HEK293 (cell line): ENCODE measurements at regions not wholly inside any gene's neighbourhood (a gene's known extent, or its start where the extent isn't known, plus 50 kb on each side); places are given as distances from the start of the nearest gene placed in this dataset.

Source experiments
- CTCF ChIA-PET: fragments of 350-600 bp; formaldehyde crosslinking; extraction: SDS; loops from one replicate; lab custom pipeline; 2021; ENCODE audit warnings: antibody characterized with exemption; lab: Yijun Ruan, JAX
- POLR2A ChIA-PET: fragments of 300-600 bp; formaldehyde crosslinking; extraction: SDS; loops from one replicate; lab custom pipeline; 2020; ENCODE audit warnings: antibody characterized with exemption, inconsistent platforms; lab: Yijun Ruan, JAX
- H3K27ac ChIP-seq: fragments of 200-500 bp; sonication (Bioruptor generic); 2 replicates; pipeline ENCODE4 v1.5.1; 2014; ENCODE audit warnings: low read depth, low read length, control low read depth, inconsistent platforms; ENCODE audit errors: extremely low read depth
- H3K36me3 ChIP-seq, 2 experiments: fragments of 200-500 bp in 1 of 2; sonication (Bioruptor generic) in 1 of 2; 1 replicate in 1 of 2; 2 replicates in 1 of 2; pipeline ENCODE4 v1.5.1; 2014 to 2017; ENCODE audit warnings: inconsistent platforms in 2 of 2, low read length in 2 of 2; ENCODE audit not compliant: control insufficient read depth in 2 of 2, insufficient read depth in 1 of 2
- H3K4me1 ChIP-seq: fragments of 200-500 bp; sonication (Bioruptor generic); 2 replicates; pipeline ENCODE4 v1.5.1; 2014; ENCODE audit warnings: mild to moderate bottlenecking, low read length, inconsistent platforms; ENCODE audit not compliant: control insufficient read depth, insufficient read depth
- H3K4me3 ChIP-seq: 2 replicates; pipeline ENCODE4 v1.5.1; 2011; ENCODE audit warnings: low read depth, mild to moderate bottlenecking, control low read depth, low read length, moderate library complexity
- H3K9me3 ChIP-seq: fragments of 200-500 bp; sonication (Bioruptor generic); 2 replicates; pipeline ENCODE4 v1.5.1; 2014; ENCODE audit warnings: low read depth, low read length, inconsistent platforms; ENCODE audit not compliant: control insufficient read depth, insufficient read depth
- GFI1B ChIP-seq: fragments of 450-650 bp; formaldehyde crosslinking; IDR thresholded peaks from 2 replicates; pipeline ENCODE4 v1.5.1; 2016; ENCODE audit warnings: missing biosample characterization, missing genetic modification characterization
- IKZF3 ChIP-seq: fragments of 450-650 bp; IDR thresholded peaks from 2 replicates; pipeline ENCODE4 v1.5.0; 2018; ENCODE audit warnings: missing biosample characterization, mild to moderate bottlenecking, missing genetic modification characterization, moderate library complexity
- YY1 ChIP-seq: fragments of 450-650 bp; formaldehyde crosslinking; IDR thresholded peaks from 2 replicates; pipeline ENCODE4 v1.5.1; 2018; ENCODE audit warnings: missing biosample characterization, missing genetic modification characterization
- ZBTB48 ChIP-seq: fragments of 450-650 bp; formaldehyde crosslinking; IDR thresholded peaks from 2 replicates; pipeline ENCODE4 v1.5.1; 2016; ENCODE audit warnings: missing biosample characterization, missing genetic modification characterization
- ZNF10 ChIP-seq: fragments of 450-650 bp; formaldehyde crosslinking; IDR thresholded peaks from 2 replicates; pipeline ENCODE4 v1.5.1; 2017; ENCODE audit warnings: missing biosample characterization, missing genetic modification characterization
- ZNF169 ChIP-seq: fragments of 450-650 bp; formaldehyde crosslinking; IDR thresholded peaks from 2 replicates; pipeline ENCODE4 v1.5.1; 2016; ENCODE audit warnings: missing biosample characterization, missing genetic modification characterization
- ZNF266 ChIP-seq: fragments of 450-650 bp; formaldehyde crosslinking; IDR thresholded peaks from 2 replicates; pipeline ENCODE4 v1.5.1; 2016; ENCODE audit warnings: missing biosample characterization, missing genetic modification characterization, low read depth
- ZNF350 ChIP-seq: fragments of 450-650 bp; formaldehyde crosslinking; IDR thresholded peaks from 2 replicates; pipeline ENCODE4 v1.5.0; 2017; ENCODE audit warnings: missing biosample characterization, mild to moderate bottlenecking, missing genetic modification characterization
- ZNF473 ChIP-seq: fragments of 450-650 bp; formaldehyde crosslinking; IDR thresholded peaks from 2 replicates; pipeline ENCODE4 v1.5.1; 2017; ENCODE audit warnings: missing biosample characterization, missing genetic modification characterization
- ZNF558 ChIP-seq: fragments of 450-650 bp; formaldehyde crosslinking; IDR thresholded peaks from 2 replicates; pipeline ENCODE4 v1.5.1; 2016; ENCODE audit warnings: missing biosample characterization, missing genetic modification characterization
- ZNF600 ChIP-seq: fragments of 450-650 bp; formaldehyde crosslinking; IDR thresholded peaks from 2 replicates; pipeline ENCODE4 v1.5.1; 2016; ENCODE audit warnings: missing biosample characterization, missing genetic modification characterization
- ZNF837 ChIP-seq: fragments of 450-650 bp; formaldehyde crosslinking; IDR thresholded peaks from 2 replicates; pipeline ENCODE4 v1.5.1; 2016; ENCODE audit warnings: missing biosample characterization, missing genetic modification characterization
- ZSCAN23 ChIP-seq: fragments of 450-650 bp; formaldehyde crosslinking; IDR thresholded peaks from 2 replicates; pipeline ENCODE4 v1.5.1; 2016; ENCODE audit warnings: missing biosample characterization, missing genetic modification characterization
- TF ChIP-seq, protein P1 (sequence below): fragments of 450-650 bp; formaldehyde crosslinking; conservative IDR thresholded peaks from 2 replicates; pipeline ENCODE4 v1.5.1; 2016; ENCODE audit warnings: low read depth, missing biosample characterization, missing genetic modification characterization
- TF ChIP-seq, protein P2 (sequence below): fragments of 450-650 bp; formaldehyde crosslinking; IDR thresholded peaks from 2 replicates; pipeline ENCODE4 v1.5.1; 2016; ENCODE audit warnings: missing biosample characterization, missing genetic modification characterization
- TF ChIP-seq, protein P3 (sequence below): fragments of 450-650 bp; formaldehyde crosslinking; IDR thresholded peaks from 2 replicates; pipeline ENCODE4 v1.5.0; 2017; ENCODE audit warnings: missing biosample characterization, missing genetic modification characterization, borderline replicate concordance
- TF ChIP-seq, protein P4 (sequence below): fragments of 450-650 bp; formaldehyde crosslinking; IDR thresholded peaks from 2 replicates; pipeline ENCODE4 v1.5.1; 2016; ENCODE audit warnings: missing biosample characterization, missing genetic modification characterization

DNA sequence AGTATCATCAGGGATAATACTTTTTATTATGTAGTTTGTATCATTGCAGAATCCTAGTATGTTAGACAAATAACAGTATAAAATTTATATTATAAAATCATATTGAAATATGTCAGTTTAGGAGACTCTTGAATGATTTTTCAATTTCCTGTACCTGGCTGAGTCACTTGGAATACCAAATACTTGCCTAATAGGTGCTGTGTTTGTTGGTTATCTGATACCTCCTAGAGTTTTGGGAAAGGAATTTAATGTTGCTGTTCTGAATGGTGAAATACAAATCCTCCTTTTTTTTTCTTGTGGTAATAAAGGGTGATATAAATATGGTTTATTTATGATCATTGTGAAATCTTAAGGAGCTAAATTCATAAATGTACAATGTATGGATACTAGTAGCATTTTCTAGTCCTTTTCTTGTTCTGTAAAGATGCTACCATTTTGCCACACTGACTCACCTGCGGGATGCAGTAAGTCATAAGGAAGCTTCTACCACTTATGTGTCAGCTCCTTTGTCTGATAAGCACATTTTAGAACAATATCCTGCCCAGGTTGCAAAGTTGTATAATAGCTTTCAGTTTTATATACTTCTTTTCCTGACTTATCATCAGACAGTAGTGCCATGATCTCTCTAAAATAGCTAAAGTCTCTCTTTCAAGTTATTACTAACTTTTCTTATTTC lies 465.5 kb downstream of the XIRP2 start:
- POLR2A ChIA-PET, result no interaction called here
- H3K9me3 ChIP-seq, result no peaks in the 10 kb centered on the region
- H3K4me1 ChIP-seq, result no peaks in the 10 kb centered on the region
- no peak overlapping the region for H3K27ac ChIP-seq
- CTCF ChIA-PET, result interaction anchor here (0.5 to 1.5 kb wide), 4 partner anchors 10 to 420 kb away, joined by 3 to 5 read pairs (median 4); no protein-coding TSS in a partner anchor
- no peaks in the 10 kb centered on the region for H3K36me3 ChIP-seq
- no peak overlapping the region for H3K4me3 ChIP-seq
- TF ChIP-seq ZNF10 (no peak), GFI1B (tag by site-specific recombination) (no peak), ZNF600 (no peak), YY1 (no peak), ZSCAN23 (tag by site-specific recombination) (no peak), ZBTB48 (tag by site-specific recombination) (no peak), ZNF350 (tag by site-specific recombination) (no peak), ZNF266 (tag by site-specific recombination) (no peak), ZNF169 (tag by site-specific recombination) (no peak), ZNF473 (no peak), IKZF3 (no peak), ZNF837 (tag by site-specific recombination) (no peak), ZNF558 (tag by site-specific recombination) (no peak)
- TF ChIP-seq, protein P1, sequence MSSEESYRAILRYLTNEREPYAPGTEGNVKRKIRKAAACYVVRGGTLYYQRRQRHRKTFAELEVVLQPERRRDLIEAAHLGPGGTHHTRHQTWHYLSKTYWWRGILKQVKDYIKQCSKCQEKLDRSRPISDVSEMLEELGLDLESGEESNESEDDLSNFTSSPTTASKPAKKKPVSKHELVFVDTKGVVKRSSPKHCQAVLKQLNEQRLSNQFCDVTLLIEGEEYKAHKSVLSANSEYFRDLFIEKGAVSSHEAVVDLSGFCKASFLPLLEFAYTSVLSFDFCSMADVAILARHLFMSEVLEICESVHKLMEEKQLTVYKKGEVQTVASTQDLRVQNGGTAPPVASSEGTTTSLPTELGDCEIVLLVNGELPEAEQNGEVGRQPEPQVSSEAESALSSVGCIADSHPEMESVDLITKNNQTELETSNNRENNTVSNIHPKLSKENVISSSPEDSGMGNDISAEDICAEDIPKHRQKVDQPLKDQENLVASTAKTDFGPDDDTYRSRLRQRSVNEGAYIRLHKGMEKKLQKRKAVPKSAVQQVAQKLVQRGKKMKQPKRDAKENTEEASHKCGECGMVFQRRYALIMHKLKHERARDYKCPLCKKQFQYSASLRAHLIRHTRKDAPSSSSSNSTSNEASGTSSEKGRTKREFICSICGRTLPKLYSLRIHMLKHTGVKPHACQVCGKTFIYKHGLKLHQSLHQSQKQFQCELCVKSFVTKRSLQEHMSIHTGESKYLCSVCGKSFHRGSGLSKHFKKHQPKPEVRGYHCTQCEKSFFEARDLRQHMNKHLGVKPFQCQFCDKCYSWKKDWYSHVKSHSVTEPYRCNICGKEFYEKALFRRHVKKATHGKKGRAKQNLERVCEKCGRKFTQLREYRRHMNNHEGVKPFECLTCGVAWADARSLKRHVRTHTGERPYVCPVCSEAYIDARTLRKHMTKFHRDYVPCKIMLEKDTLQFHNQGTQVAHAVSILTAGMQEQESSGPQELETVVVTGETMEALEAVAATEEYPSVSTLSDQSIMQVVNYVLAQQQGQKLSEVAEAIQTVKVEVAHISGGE (tag by site-specific recombination), result no peak
- TF ChIP-seq, protein P2, sequence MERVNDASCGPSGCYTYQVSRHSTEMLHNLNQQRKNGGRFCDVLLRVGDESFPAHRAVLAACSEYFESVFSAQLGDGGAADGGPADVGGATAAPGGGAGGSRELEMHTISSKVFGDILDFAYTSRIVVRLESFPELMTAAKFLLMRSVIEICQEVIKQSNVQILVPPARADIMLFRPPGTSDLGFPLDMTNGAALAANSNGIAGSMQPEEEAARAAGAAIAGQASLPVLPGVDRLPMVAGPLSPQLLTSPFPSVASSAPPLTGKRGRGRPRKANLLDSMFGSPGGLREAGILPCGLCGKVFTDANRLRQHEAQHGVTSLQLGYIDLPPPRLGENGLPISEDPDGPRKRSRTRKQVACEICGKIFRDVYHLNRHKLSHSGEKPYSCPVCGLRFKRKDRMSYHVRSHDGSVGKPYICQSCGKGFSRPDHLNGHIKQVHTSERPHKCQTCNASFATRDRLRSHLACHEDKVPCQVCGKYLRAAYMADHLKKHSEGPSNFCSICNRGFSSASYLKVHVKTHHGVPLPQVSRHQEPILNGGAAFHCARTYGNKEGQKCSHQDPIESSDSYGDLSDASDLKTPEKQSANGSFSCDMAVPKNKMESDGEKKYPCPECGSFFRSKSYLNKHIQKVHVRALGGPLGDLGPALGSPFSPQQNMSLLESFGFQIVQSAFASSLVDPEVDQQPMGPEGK (tag by site-specific recombination), result no peak
- TF ChIP-seq, protein P3, sequence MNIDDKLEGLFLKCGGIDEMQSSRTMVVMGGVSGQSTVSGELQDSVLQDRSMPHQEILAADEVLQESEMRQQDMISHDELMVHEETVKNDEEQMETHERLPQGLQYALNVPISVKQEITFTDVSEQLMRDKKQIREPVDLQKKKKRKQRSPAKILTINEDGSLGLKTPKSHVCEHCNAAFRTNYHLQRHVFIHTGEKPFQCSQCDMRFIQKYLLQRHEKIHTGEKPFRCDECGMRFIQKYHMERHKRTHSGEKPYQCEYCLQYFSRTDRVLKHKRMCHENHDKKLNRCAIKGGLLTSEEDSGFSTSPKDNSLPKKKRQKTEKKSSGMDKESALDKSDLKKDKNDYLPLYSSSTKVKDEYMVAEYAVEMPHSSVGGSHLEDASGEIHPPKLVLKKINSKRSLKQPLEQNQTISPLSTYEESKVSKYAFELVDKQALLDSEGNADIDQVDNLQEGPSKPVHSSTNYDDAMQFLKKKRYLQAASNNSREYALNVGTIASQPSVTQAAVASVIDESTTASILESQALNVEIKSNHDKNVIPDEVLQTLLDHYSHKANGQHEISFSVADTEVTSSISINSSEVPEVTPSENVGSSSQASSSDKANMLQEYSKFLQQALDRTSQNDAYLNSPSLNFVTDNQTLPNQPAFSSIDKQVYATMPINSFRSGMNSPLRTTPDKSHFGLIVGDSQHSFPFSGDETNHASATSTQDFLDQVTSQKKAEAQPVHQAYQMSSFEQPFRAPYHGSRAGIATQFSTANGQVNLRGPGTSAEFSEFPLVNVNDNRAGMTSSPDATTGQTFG (tag by site-specific recombination), result no peak
- TF ChIP-seq, protein P4, sequence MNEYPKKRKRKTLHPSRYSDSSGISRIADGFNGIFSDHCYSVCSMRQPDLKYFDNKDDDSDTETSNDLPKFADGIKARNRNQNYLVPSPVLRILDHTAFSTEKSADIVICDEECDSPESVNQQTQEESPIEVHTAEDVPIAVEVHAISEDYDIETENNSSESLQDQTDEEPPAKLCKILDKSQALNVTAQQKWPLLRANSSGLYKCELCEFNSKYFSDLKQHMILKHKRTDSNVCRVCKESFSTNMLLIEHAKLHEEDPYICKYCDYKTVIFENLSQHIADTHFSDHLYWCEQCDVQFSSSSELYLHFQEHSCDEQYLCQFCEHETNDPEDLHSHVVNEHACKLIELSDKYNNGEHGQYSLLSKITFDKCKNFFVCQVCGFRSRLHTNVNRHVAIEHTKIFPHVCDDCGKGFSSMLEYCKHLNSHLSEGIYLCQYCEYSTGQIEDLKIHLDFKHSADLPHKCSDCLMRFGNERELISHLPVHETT (tag by site-specific recombination), result no peak
